Transverse colon (tissue), 4 donors: ENCODE measurements at regions not wholly inside any gene's neighbourhood (a gene's known extent, or its start where the extent isn't known, plus 50 kb on each side); places are given as distances from the start of the nearest gene placed in this dataset.

Source experiments
- DNase-seq: peaks from one replicate; pipeline ENCODE4 v3.0.0-alpha.2; 2019
- H3K27ac ChIP-seq, 4 donors: fragments of 200-600 bp; sonication (generic); 2 replicates each; pipeline ENCODE4 v1.5.1; 2016 to 2018; ENCODE audit warnings: inconsistent platforms in 4 of 4
- H3K27me3 ChIP-seq: fragments of 200-600 bp; sonication (generic); 2 replicates; pipeline ENCODE4 v1.5.1; 2017; ENCODE audit warnings: inconsistent platforms
- H3K36me3 ChIP-seq, 4 donors: fragments of 200-600 bp; sonication (generic); 2 replicates each; pipeline ENCODE4 v1.5.1; 2017 to 2019; ENCODE audit warnings: inconsistent platforms in 4 of 4
- H3K4me1 ChIP-seq, 4 donors: fragments of 200-600 bp; sonication (generic); 2 replicates each; pipeline ENCODE4 v1.5.1; 2017 to 2020; ENCODE audit warnings: inconsistent platforms in 4 of 4
- H3K4me3 ChIP-seq, 4 donors: fragments of 200-600 bp; sonication (generic); 1 replicate in 1 of 4; 2 replicates in 3 of 4; pipeline versions ENCODE4 v1.5.1 to v1.6.1; 2017 to 2019; ENCODE audit warnings: inconsistent platforms in 4 of 4
- H3K9me3 ChIP-seq, 2 donors: fragments of 200-600 bp; sonication (generic); 2 replicates each; pipeline ENCODE4 v1.5.1; 2017 to 2019; ENCODE audit warnings: inconsistent platforms in 2 of 2
- CTCF ChIP-seq, 5 experiments: fragments of 200-600 bp in 3 of 5; fragments of 450-650 bp in 2 of 5; sonication (generic) in 3 of 5; IDR thresholded peaks; 1 replicate in 2 of 5; 2 replicates in 3 of 5; pipeline ENCODE4 v1.5.1; 2016 to 2017; ENCODE audit warnings: antibody characterized with exemption in 5 of 5, inconsistent platforms in 3 of 5, mild to moderate bottlenecking in 2 of 5, moderate library complexity in 1 of 5
- EP300 ChIP-seq: sonication (generic); formaldehyde crosslinking; IDR thresholded peaks from one replicate; pipeline ENCODE4 v1.6.1; 2017; ENCODE audit warnings: antibody characterized with exemption, low read depth
- POLR2A ChIP-seq: fragments of 450-650 bp; IDR thresholded peaks from one replicate; pipeline ENCODE4 v1.6.1; 2016; ENCODE audit warnings: antibody characterized with exemption, mild to moderate bottlenecking, moderate library complexity
- POLR2AphosphoS5 ChIP-seq, 3 donors: sonication (generic); formaldehyde crosslinking; IDR thresholded peaks; one replicate each; pipeline ENCODE4 v1.6.1; 2016; ENCODE audit warnings: antibody characterized with exemption in 3 of 3
- WGBS, 2 donors: methylation state at CpG; one replicate each; pipeline ENCODE4 v1.1.5; 2018; ENCODE audit warnings: low coverage in 1 of 2; 5-methylcytosine and 5-hydroxymethylcytosine counted together
- in situ Hi-C, 4 donors: fragments of 200-750 bp; cut with MboI; loops; one replicate each; pipeline versions ENCODE4 v1.15.0 to v1.15.1; 2017; ENCODE audit warnings: low sequenced_read_pairs in 3 of 4, low pct_ligation_motif_present in 1 of 4, low pct_unique_long_range_greater_than_20kb in 1 of 4
- intact Hi-C: fragments of 100-400 bp; cut with DNase I; formaldehyde crosslinking; loops from one replicate; pipeline ENCODE4 v1.15.1; 2023; ENCODE audit warnings: low total_unique reads

GRCh38 chr6:144646093-144647056 is 361.2 kb downstream of the UTRN start:
- H3K4me1 ChIP-seq, result peaks cover 0 to 10% (median 4%) of the 10 kb centered on the region in 4 donors
- 85 to 90% methylated on average over 3 to 4 of the region's 4 CpGs for WGBS, 2 donors
- H3K4me3 ChIP-seq, result no peak overlapping the region
- no peaks in the 10 kb centered on the region for H3K36me3 ChIP-seq
- TF ChIP-seq EP300 (no peak), POLR2AphosphoS5 (IDR thresholded peaks at IDR 0.05) (no peak), POLR2A (no peak), CTCF (IDR thresholded peaks at IDR 0.05) (no peak)
- H3K27ac ChIP-seq, result no peak overlapping the region
- H3K27me3 ChIP-seq, result no peaks in the 10 kb centered on the region
- in situ Hi-C loops (no loop called here), intact Hi-C loops (no loop called here)
- no peak for DNase-seq
- no peaks in the 10 kb centered on the region for H3K9me3 ChIP-seq

GRCh38 chr6:144647406-144647964 is 362.4 kb downstream of the UTRN start:
- H3K27ac ChIP-seq, result no peak overlapping the region
- no peak for TF ChIP-seq POLR2A
- H3K9me3 ChIP-seq, result no peaks in the 10 kb centered on the region
- no peak overlapping the region for H3K4me3 ChIP-seq
- DNase-seq, result no peak
- WGBS, 2 donors, result 94% methylated on average over 6 of the region's 6 CpGs
- H3K36me3 ChIP-seq, result no peaks in the 10 kb centered on the region
- intact Hi-C loops (no loop called here), in situ Hi-C loops (no loop called here)
- no peaks in the 10 kb centered on the region for H3K27me3 ChIP-seq
- H3K4me1 ChIP-seq, result peaks cover 0 to 19% (median 9%) of the 10 kb centered on the region in 4 donors

GRCh38 chr6:144647971-144648651 is 363.0 kb downstream of the UTRN start:
- peak in 1 of 5 experiments; percentile 14 for TF ChIP-seq CTCF (IDR thresholded peaks at IDR 0.05)
- no peak for TF ChIP-seq EP300
- TF ChIP-seq POLR2AphosphoS5 (IDR thresholded peaks at IDR 0.05), result no peak
- no peak for TF ChIP-seq POLR2A
- Histone ChIP-seq H3K4me3 (no peak overlapping the region), H3K9me3 (no peaks in the 10 kb centered on the region), H3K27me3 (no peaks in the 10 kb centered on the region), H3K36me3 (no peaks in the 10 kb centered on the region), H3K4me1 (peaks cover 0 to 19% (median 12%) of the 10 kb centered on the region in 4 donors), H3K27ac (no peak overlapping the region)
- in situ Hi-C loops, result no loop called here
- WGBS, 2 donors, result 41 to 43% methylated on average over 2 to 3 of the region's 3 CpGs
- intact Hi-C loops, result no loop called here
- no peak for DNase-seq

GRCh38 chr6:144649085-144649484 is 363.9 kb downstream of the UTRN start:
- in situ Hi-C loops (no loop called here), intact Hi-C loops (no loop called here)
- Histone ChIP-seq H3K27ac (no peak overlapping the region), H3K27me3 (no peaks in the 10 kb centered on the region), H3K4me3 (no peak overlapping the region), H3K36me3 (no peaks in the 10 kb centered on the region), H3K4me1 (peaks cover 0 to 19% (median 12%) of the 10 kb centered on the region in 4 donors), H3K9me3 (no peaks in the 10 kb centered on the region)
- DNase-seq, result no peak
- WGBS, 2 donors, result 70 to 73% methylated on average over 2 of the region's 2 CpGs
- TF ChIP-seq POLR2A, result no peak

- Histone ChIP-seq H3K27ac (peak overlapping the region in 2 of 4 donors; percentile 14 to 54), H3K36me3 (no peaks in the 10 kb centered on the region), H3K4me1 (peaks cover 0 to 29% (median 12%) of the 10 kb centered on the region in 4 donors), H3K27me3 (no peaks in the 10 kb centered on the region), H3K9me3 (no peaks in the 10 kb centered on the region), H3K4me3 (no peak overlapping the region)
- WGBS, 2 donors, result 57 to 66% methylated on average over 3 of the region's 3 CpGs
- intact Hi-C loops (no loop called here), in situ Hi-C loops (no loop called here)
- no peak for DNase-seq
- TF ChIP-seq POLR2A (no peak), EP300 (no peak), CTCF (IDR thresholded peaks at IDR 0.05) (no peak), POLR2AphosphoS5 (IDR thresholded peaks at IDR 0.05) (no peak)
These were observed 366.1 kb downstream of the UTRN start for GRCh38 chr6:144651234-144651633.
